ENCODE measurements at regions not wholly inside any gene's neighbourhood (a gene's known extent, or its start where the extent isn't known, plus 50 kb on each side); places are given as distances from the start of the nearest gene placed in this dataset.
A peak's percentile ranks its signal among the peaks of the same experiment; 100 is the strongest.

DNA sequence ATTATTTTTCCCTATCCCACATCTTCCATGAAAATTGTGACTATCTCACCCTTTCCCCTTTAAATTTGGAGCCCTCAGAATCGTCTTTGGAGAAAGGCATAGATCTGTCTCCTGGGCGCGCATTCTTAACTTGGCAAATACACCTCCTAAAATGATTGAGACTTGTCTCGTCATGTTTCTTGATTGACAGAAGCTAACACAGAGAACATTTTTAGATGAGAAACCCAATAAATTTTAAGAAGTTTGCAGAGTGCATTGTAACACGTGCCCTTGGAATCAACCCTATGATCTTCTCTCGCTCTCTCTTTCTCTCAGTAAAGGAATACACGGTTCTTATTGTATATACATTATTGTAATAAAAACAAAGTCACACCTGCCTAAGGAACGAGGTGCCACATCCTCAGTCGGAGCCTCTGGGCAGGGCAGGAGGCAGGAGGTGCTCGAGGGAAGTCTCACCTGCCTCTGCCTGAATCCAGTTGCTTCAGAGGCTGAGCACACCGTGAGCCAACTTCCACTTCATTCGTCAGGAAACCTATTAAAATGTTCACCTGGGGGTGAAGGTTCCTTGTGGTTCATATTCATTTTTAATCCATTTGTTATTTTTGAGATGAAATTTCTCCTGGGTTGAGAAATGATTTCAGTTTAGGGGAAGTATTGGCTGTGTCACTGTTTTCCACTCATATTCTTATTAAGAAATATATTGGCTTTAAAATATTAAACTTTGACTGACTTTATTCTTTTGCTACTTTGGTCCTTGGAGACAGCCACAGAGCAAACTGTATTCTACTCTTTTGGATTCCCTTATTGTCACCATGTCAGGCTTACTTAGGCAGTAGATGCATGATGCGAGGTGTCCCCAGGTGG is 90.5 kb upstream of the THBS2 start:
- Histone ChIP-seq H2AFZ (ENCODE audit: low read length) (peak overlapping the region; percentile 76), H3K4me1 (ENCODE audit: insufficient read depth, low read length) (no peaks in the 10 kb centered on the region), H3K4me3 (ENCODE audit: insufficient read depth, low read length) (no peak overlapping the region), H3K36me3 (ENCODE audit: insufficient read depth, low read length) (no peaks in the 10 kb centered on the region), H3K79me2 (ENCODE audit: insufficient read depth, low read length) (no peaks in the 10 kb centered on the region), H3K9me3 (ENCODE audit: low read depth, low read length) (no peaks in the 10 kb centered on the region), H3K27me3 (ENCODE audit: insufficient read depth, low read length) (no peaks in the 10 kb centered on the region), H3K4me2 (ENCODE audit: insufficient read depth, low read length) (no peak overlapping the region), H4K20me1 (ENCODE audit: insufficient read depth, low read length) (no peaks in the 10 kb centered on the region), H3K27ac (ENCODE audit: low read depth, low read length) (no peak overlapping the region)
- no peak for DNase-seq (ENCODE audit: insufficient read length, low spot score, missing footprints)
- TF ChIP-seq, protein P1, sequence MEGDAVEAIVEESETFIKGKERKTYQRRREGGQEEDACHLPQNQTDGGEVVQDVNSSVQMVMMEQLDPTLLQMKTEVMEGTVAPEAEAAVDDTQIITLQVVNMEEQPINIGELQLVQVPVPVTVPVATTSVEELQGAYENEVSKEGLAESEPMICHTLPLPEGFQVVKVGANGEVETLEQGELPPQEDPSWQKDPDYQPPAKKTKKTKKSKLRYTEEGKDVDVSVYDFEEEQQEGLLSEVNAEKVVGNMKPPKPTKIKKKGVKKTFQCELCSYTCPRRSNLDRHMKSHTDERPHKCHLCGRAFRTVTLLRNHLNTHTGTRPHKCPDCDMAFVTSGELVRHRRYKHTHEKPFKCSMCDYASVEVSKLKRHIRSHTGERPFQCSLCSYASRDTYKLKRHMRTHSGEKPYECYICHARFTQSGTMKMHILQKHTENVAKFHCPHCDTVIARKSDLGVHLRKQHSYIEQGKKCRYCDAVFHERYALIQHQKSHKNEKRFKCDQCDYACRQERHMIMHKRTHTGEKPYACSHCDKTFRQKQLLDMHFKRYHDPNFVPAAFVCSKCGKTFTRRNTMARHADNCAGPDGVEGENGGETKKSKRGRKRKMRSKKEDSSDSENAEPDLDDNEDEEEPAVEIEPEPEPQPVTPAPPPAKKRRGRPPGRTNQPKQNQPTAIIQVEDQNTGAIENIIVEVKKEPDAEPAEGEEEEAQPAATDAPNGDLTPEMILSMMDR (IDR thresholded peaks at IDR 0.05; ENCODE audit: extremely low read depth, low read depth, low read length) = no peak

DNA sequence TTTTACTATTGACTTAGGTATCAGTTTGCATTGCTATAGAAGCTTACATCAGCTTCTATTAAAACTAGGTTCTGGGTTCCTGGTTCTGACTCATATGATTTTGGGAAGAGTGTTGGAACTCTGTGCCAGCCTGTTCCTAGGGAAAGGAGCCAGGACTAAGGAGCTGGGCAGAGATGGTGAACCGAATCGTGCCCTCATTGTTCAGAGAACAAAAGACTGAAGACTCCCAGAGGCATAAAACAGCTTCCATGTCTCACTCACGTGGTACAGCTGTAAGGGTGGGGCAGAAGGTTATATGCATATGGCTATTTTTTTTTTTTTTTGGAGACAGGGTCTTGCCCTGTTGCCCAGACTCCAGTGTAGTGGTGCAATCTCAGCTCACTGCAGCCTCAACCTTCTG is 89.1 kb upstream of the THBS2 start:
- H3K4me2 ChIP-seq (ENCODE audit: insufficient read depth, low read length) = no peak overlapping the region
- no peak for DNase-seq (ENCODE audit: insufficient read length, low spot score, missing footprints)
- H2AFZ ChIP-seq (ENCODE audit: low read length) = no peak overlapping the region
- H3K27me3 ChIP-seq (ENCODE audit: insufficient read depth, low read length) = no peaks in the 10 kb centered on the region
- H4K20me1 ChIP-seq (ENCODE audit: insufficient read depth, low read length) = no peaks in the 10 kb centered on the region
- no peaks in the 10 kb centered on the region for H3K9me3 ChIP-seq (ENCODE audit: low read depth, low read length)
- H3K27ac ChIP-seq (ENCODE audit: low read depth, low read length) = no peak overlapping the region
- no peaks in the 10 kb centered on the region for H3K4me1 ChIP-seq (ENCODE audit: insufficient read depth, low read length)
- H3K4me3 ChIP-seq (ENCODE audit: insufficient read depth, low read length) = no peak overlapping the region
- TF ChIP-seq, protein P1 (IDR thresholded peaks at IDR 0.05; ENCODE audit: extremely low read depth, low read depth, low read length) = no peak
- no peaks in the 10 kb centered on the region for H3K79me2 ChIP-seq (ENCODE audit: insufficient read depth, low read length)
- no peaks in the 10 kb centered on the region for H3K36me3 ChIP-seq (ENCODE audit: insufficient read depth, low read length)

DNA sequence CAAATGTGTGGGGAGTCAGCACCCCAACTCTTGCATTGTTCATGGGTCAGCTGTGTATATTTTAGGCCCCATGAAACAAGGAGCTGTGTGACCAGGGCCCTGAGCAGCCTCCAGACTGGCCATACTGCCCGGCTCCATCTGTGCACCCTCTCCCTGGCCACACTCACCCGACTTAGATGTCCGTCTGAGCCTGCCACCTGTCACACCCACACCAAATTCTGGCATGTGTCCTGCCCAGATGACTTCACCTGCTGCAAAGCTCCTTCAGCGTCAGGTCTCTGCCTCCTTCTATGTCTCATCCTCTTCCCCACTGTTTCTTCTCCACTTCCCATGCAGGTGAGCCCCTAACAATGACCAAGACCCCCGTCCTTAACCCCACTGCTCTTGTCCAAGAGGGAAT is 88.1 kb upstream of the THBS2 start:
- Histone ChIP-seq H4K20me1 (ENCODE audit: insufficient read depth, low read length) (no peaks in the 10 kb centered on the region), H3K9me3 (ENCODE audit: low read depth, low read length) (no peaks in the 10 kb centered on the region), H3K4me2 (ENCODE audit: insufficient read depth, low read length) (no peak overlapping the region), H3K4me3 (ENCODE audit: insufficient read depth, low read length) (no peak overlapping the region), H2AFZ (ENCODE audit: low read length) (no peak overlapping the region), H3K27ac (ENCODE audit: low read depth, low read length) (no peak overlapping the region), H3K4me1 (ENCODE audit: insufficient read depth, low read length) (no peaks in the 10 kb centered on the region), H3K79me2 (ENCODE audit: insufficient read depth, low read length) (no peaks in the 10 kb centered on the region), H3K36me3 (ENCODE audit: insufficient read depth, low read length) (no peaks in the 10 kb centered on the region), H3K27me3 (ENCODE audit: insufficient read depth, low read length) (no peaks in the 10 kb centered on the region)
- TF ChIP-seq, protein P1 (IDR thresholded peaks at IDR 0.05; ENCODE audit: extremely low read depth, low read depth, low read length) = no peak
- no peak for DNase-seq (ENCODE audit: insufficient read length, low spot score, missing footprints)

DNA sequence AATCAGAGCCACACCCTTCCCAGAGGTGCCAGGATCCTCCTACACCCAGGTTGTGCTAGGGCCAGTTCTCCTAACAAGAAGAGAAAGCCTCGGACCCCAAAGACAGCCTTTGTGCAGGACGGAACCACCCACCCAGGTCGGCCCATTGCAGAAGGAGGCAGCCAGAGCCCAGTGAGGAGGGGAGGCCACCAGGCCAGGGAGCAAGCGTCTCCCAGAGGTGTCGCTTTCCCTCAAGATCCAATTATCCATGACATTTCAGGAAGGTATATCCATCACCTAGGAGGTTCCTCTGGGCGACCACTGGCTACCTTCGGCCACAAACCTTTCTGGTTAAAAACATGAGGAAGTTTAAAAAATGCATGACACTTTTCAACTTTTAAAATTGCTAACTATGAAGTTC is 87.4 kb upstream of the THBS2 start:
- Histone ChIP-seq H3K4me3 (ENCODE audit: insufficient read depth, low read length) (no peak overlapping the region), H3K4me1 (ENCODE audit: insufficient read depth, low read length) (no peaks in the 10 kb centered on the region), H3K27ac (ENCODE audit: low read depth, low read length) (no peak overlapping the region), H3K79me2 (ENCODE audit: insufficient read depth, low read length) (no peaks in the 10 kb centered on the region), H4K20me1 (ENCODE audit: insufficient read depth, low read length) (no peaks in the 10 kb centered on the region), H3K4me2 (ENCODE audit: insufficient read depth, low read length) (no peak overlapping the region), H3K36me3 (ENCODE audit: insufficient read depth, low read length) (no peaks in the 10 kb centered on the region), H2AFZ (ENCODE audit: low read length) (no peak overlapping the region), H3K27me3 (ENCODE audit: insufficient read depth, low read length) (no peaks in the 10 kb centered on the region), H3K9me3 (ENCODE audit: low read depth, low read length) (no peaks in the 10 kb centered on the region)
- TF ChIP-seq, protein P1 (IDR thresholded peaks at IDR 0.05; ENCODE audit: extremely low read depth, low read depth, low read length) = no peak
- peak; percentile 30 for DNase-seq (ENCODE audit: insufficient read length, low spot score, missing footprints)

Data from osteoblast (primary cell).